Suprapubic skin (tissue), 4 donors: ENCODE measurements at regions not wholly inside any gene's neighbourhood (a gene's known extent, or its start where the extent isn't known, plus 50 kb on each side); places are given as distances from the start of the nearest gene placed in this dataset.

Experiments
- DNase-seq, 2 donors: peaks; one replicate each; pipeline ENCODE4 v3.0.0-alpha.2; 2019; ENCODE audit warnings: low spot score in 2 of 2
- H3K27ac ChIP-seq: fragments of 200-600 bp; sonication (generic); one replicate; pipeline ENCODE4 v1.5.1; 2019
- H3K27me3 ChIP-seq: fragments of 200-600 bp; sonication (generic); one replicate; pipeline ENCODE4 v1.5.1; 2019
- H3K36me3 ChIP-seq: fragments of 200-600 bp; sonication (generic); one replicate; pipeline ENCODE4 v1.5.1; 2019
- H3K4me1 ChIP-seq: fragments of 200-600 bp; sonication (generic); one replicate; pipeline ENCODE4 v1.5.1; 2019
- H3K4me3 ChIP-seq: fragments of 200-600 bp; sonication (generic); one replicate; pipeline ENCODE4 v1.5.1; 2019; ENCODE audit warnings: mild to moderate bottlenecking
- H3K9me3 ChIP-seq: fragments of 200-600 bp; sonication (generic); one replicate; pipeline ENCODE4 v1.5.1; 2019
- EP300 ChIP-seq: sonication (generic); formaldehyde crosslinking; IDR thresholded peaks from one replicate; pipeline ENCODE4 v1.6.1; 2017; ENCODE audit warnings: antibody characterized with exemption
- POLR2A ChIP-seq, 2 donors: fragments of 450-650 bp; IDR thresholded peaks; one replicate each; pipeline ENCODE4 v1.6.1; 2017; ENCODE audit warnings: antibody characterized with exemption in 2 of 2, mild to moderate bottlenecking in 2 of 2, moderate library complexity in 2 of 2
- POLR2AphosphoS5 ChIP-seq, 3 donors: sonication (generic); formaldehyde crosslinking; IDR thresholded peaks; one replicate each; pipeline ENCODE4 v1.6.1; 2017; ENCODE audit warnings: antibody characterized with exemption in 3 of 3
- WGBS: methylation state at CpG from one replicate; pipeline ENCODE4 v1.1.5; 2018; 5-methylcytosine and 5-hydroxymethylcytosine counted together
- TF ChIP-seq, protein P1 (sequence below), 2 donors: fragments of 200-600 bp in 1 of 2; fragments of 450-650 bp in 1 of 2; sonication (generic) in 1 of 2; IDR thresholded peaks; one replicate each; pipeline ENCODE4 v1.5.1; 2016 to 2019; ENCODE audit warnings: antibody characterized with exemption in 2 of 2, mild to moderate bottlenecking in 1 of 2, moderate library complexity in 1 of 2

DNA sequence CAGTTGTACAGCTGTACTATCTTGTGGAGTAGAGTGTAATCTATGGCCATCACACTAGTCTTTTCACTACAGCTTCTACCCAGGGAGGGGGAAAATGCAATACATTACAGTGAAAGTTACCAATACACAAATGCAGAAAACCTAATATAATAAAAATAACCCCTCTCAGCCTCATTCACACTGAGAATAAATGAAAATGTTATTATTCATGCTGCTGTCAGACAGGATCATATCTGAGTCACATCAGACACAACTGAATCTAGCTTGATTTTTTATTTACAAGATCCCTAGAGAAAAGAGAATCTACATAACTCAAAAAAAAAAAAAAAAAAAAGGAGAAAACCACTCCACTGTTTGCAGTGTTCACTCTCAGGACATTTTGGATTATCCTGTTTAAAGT, 293.9 kb upstream of the ESRRG start:
- Histone ChIP-seq H3K27ac (no peak overlapping the region), H3K9me3 (no peaks in the 10 kb centered on the region), H3K36me3 (no peaks in the 10 kb centered on the region), H3K4me3 (no peak overlapping the region), H3K4me1 (no peaks in the 10 kb centered on the region), H3K27me3 (no peaks in the 10 kb centered on the region)
- TF ChIP-seq EP300 (no peak), POLR2A (IDR thresholded peaks at IDR 0.05) (no peak), POLR2AphosphoS5 (IDR thresholded peaks at IDR 0.05) (no peak)
- TF ChIP-seq, protein P1, sequence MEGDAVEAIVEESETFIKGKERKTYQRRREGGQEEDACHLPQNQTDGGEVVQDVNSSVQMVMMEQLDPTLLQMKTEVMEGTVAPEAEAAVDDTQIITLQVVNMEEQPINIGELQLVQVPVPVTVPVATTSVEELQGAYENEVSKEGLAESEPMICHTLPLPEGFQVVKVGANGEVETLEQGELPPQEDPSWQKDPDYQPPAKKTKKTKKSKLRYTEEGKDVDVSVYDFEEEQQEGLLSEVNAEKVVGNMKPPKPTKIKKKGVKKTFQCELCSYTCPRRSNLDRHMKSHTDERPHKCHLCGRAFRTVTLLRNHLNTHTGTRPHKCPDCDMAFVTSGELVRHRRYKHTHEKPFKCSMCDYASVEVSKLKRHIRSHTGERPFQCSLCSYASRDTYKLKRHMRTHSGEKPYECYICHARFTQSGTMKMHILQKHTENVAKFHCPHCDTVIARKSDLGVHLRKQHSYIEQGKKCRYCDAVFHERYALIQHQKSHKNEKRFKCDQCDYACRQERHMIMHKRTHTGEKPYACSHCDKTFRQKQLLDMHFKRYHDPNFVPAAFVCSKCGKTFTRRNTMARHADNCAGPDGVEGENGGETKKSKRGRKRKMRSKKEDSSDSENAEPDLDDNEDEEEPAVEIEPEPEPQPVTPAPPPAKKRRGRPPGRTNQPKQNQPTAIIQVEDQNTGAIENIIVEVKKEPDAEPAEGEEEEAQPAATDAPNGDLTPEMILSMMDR (IDR thresholded peaks at IDR 0.05), result no peak
- DNase-seq, result no peak

DNA sequence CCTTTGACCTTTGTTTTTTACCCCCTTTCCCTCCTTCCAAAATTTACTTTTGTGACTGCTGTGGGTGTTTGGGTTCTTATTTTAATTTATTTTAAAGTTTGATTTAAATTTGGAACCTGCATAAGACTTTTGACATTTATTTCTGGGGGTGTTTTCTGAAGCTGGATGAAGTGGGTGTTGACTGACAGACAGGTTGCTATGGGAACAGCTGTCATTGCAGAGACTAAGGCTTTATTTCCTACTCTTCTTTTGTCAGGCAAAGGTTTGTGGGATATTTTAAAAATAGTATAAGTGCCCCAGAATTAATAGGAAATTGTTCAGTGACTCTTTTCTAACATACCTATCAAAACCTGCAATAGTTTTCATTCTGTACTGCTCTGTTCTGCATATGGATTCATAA, 290.8 kb upstream of the ESRRG start:
- no peak overlapping the region for H3K27ac ChIP-seq
- no peak for TF ChIP-seq POLR2AphosphoS5 (IDR thresholded peaks at IDR 0.05)
- no peak for TF ChIP-seq POLR2A (IDR thresholded peaks at IDR 0.05)
- TF ChIP-seq EP300, result no peak
- TF ChIP-seq, protein P1 (IDR thresholded peaks at IDR 0.05), result no peak
- no peaks in the 10 kb centered on the region for H3K9me3 ChIP-seq

DNA sequence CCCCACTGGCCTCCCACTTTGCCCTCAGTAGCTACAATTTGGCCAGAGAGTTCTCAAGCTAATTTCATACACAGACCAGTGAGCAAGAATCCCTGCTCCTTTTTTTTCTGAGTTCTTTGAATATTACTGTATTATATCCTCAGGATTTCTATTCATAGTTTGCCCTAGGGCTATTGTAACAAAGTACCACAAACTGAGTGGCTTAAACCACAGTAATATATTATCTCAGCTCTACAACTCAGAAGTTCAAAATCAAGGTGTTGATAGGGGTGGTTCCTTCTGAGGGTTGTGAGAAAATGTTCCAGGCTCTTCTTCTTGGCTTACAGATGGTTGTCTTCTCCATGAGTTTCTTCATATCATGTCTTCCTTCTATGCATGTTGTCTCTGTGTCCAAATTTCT, 289.4 kb upstream of the ESRRG start:
- Histone ChIP-seq H3K27me3 (no peaks in the 10 kb centered on the region), H3K4me3 (no peak overlapping the region), H3K36me3 (no peaks in the 10 kb centered on the region), H3K4me1 (no peaks in the 10 kb centered on the region), H3K9me3 (no peaks in the 10 kb centered on the region), H3K27ac (no peak overlapping the region)
- no peak for TF ChIP-seq POLR2AphosphoS5 (IDR thresholded peaks at IDR 0.05)
- no peak for DNase-seq

More for the DNA sequence above, 290.8 kb upstream of the ESRRG start:
- no peak overlapping the region for H3K4me3 ChIP-seq
- no peaks in the 10 kb centered on the region for H3K27me3 ChIP-seq
- no peaks in the 10 kb centered on the region for H3K36me3 ChIP-seq
- DNase-seq, result no peak
- no peaks in the 10 kb centered on the region for H3K4me1 ChIP-seq

DNA sequence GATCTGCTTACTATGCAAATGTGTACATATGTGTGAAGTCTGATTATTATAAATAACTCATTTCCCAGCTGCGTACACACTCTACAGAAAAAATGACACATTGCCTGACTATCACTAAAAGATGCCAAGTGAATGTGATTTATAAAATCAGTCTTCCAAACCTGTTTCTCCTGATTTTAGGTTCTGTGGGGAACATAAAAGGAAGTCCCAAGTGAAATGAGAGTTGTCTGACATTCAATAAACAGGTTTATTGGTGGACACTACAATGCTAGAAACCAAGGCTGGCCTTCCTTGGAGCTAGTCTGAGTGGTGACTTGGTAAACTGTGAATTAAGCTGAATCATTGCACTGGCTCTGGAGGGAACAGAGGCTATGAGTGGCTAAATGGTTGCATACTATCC, 287.9 kb upstream of the ESRRG start:
- Histone ChIP-seq H3K9me3 (no peaks in the 10 kb centered on the region), H3K27me3 (no peaks in the 10 kb centered on the region), H3K27ac (no peak overlapping the region), H3K36me3 (no peaks in the 10 kb centered on the region), H3K4me1 (no peaks in the 10 kb centered on the region), H3K4me3 (no peak overlapping the region)
- 54% methylated on average over 1 of the region's 1 CpG for WGBS
- TF ChIP-seq, protein P1 (IDR thresholded peaks at IDR 0.05), result no peak
- TF ChIP-seq EP300 (no peak), POLR2AphosphoS5 (IDR thresholded peaks at IDR 0.05) (no peak), POLR2A (IDR thresholded peaks at IDR 0.05) (no peak)
- no peak for DNase-seq

DNA sequence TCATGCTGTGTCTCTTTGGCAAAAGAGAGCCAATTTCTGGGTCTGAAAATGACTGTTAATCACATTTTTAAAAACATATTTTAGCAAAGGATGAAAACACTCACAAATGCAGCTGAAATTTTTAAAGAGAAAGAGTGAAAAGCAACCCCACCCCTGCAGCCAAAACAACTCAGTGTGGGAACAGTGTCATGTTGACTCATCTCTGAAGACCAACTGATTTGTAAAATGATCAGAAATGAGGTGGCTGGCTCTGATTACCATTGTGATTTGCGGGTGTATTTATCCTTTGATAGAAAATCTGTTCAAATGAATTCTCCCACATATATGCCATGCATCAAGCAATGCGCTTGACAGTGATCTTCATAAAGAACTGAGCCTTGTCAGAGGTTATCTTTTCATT, 287.0 kb upstream of the ESRRG start:
- Histone ChIP-seq H3K4me1 (no peaks in the 10 kb centered on the region), H3K27ac (no peak overlapping the region), H3K4me3 (no peak overlapping the region), H3K36me3 (no peaks in the 10 kb centered on the region), H3K9me3 (no peaks in the 10 kb centered on the region), H3K27me3 (no peaks in the 10 kb centered on the region)
- 89% methylated on average over 2 of the region's 2 CpGs for WGBS
- no peak for TF ChIP-seq EP300
- TF ChIP-seq, protein P1 (IDR thresholded peaks at IDR 0.05), result no peak
- no peak for TF ChIP-seq POLR2A (IDR thresholded peaks at IDR 0.05)
- no peak for TF ChIP-seq POLR2AphosphoS5 (IDR thresholded peaks at IDR 0.05)
- no peak for DNase-seq

DNA sequence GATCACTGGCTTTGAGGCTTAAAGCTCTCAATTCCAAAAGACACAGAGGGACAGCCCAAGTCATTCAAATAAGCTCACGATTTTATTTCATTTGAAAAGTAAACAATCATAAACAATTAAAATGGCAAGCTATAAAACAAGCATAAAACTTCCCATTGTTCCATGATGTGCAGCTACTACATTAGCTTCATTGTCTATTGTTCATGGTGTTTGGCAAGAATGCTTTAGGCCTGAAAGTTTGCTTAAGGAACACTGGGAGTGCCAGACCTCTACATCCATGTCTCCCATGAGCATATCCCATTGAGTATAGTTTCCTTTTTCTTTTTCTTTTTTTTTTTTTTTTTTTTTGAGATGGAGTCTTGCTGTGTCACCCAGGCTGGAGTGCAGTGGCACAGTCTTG, 286.1 kb upstream of the ESRRG start:
- no peak for DNase-seq
- Histone ChIP-seq H3K4me1 (no peaks in the 10 kb centered on the region), H3K9me3 (no peaks in the 10 kb centered on the region), H3K27me3 (no peaks in the 10 kb centered on the region), H3K4me3 (no peak overlapping the region), H3K36me3 (no peaks in the 10 kb centered on the region), H3K27ac (peak overlapping the region; percentile 41)
- WGBS, result 42% methylated on average over 1 of the region's 1 CpG
- TF ChIP-seq POLR2AphosphoS5 (IDR thresholded peaks at IDR 0.05), result no peak
- TF ChIP-seq POLR2A (IDR thresholded peaks at IDR 0.05), result no peak
